ENCODE measurements at regions not wholly inside any gene's neighbourhood (a gene's known extent, or its start where the extent isn't known, plus 50 kb on each side); places are given as distances from the start of the nearest gene placed in this dataset.

- no peak overlapping the region for H2BK15ac ChIP-seq (ENCODE audit: low read depth, low read length)
- H3K27ac ChIP-seq (ENCODE audit: insufficient read depth, low read length): no peak overlapping the region
- intact Hi-C loops (cut with micrococcal nuclease) (no loop called here), dilution Hi-C loops (cut with HindIII; ENCODE audit: low sequenced_read_pairs, unreplicated experiment) (no loop called here), in situ Hi-C loops (cut with MboI; ENCODE audit: low sequenced_read_pairs) (no loop called here)
- no peaks in the 10 kb centered on the region for H3K36me3 ChIP-seq (ENCODE audit: control insufficient read depth, insufficient read depth, low read length)
- no peak overlapping the region for H2AFZ ChIP-seq (replicated peaks; ENCODE audit: low read length, poor library complexity)
- no peak overlapping the region for H3K14ac ChIP-seq (replicated peaks; ENCODE audit: low read depth, low read length)
- H3K4me2 ChIP-seq (ENCODE audit: low read depth, low read length): no peak overlapping the region
- H3K4ac ChIP-seq (ENCODE audit: low read depth, low read length): no peak overlapping the region
- no peak overlapping the region for H2BK5ac ChIP-seq (ENCODE audit: low read depth, low read length, poor library complexity, severe bottlenecking)
- no peaks in the 10 kb centered on the region for H3K9me1 ChIP-seq (ENCODE audit: insufficient read depth, low read length)
- no peak overlapping the region for H2BK20ac ChIP-seq (ENCODE audit: low read depth, low read length)
- H2AK5ac ChIP-seq (ENCODE audit: low read depth, low read length): no peak overlapping the region
- no peak overlapping the region for H4K5ac ChIP-seq (ENCODE audit: low read depth, low read length)
- H3K18ac ChIP-seq (ENCODE audit: low read depth, low read length): no peak overlapping the region
- WGBS, 2 experiments (ENCODE audit: extremely low coverage in 2 of 2, insufficient read length in 1 of 2): no CpG with 5 or more reads among the region's 9 CpGs
- no peak overlapping the region for H2BK120ac ChIP-seq (ENCODE audit: low read depth, low read length)
- no peak for ATAC-seq (ENCODE audit: low read depth)
- H3K23ac ChIP-seq (ENCODE audit: low read depth, low read length): no peak overlapping the region
- H3K4me3 ChIP-seq (ENCODE audit: insufficient read depth, low read depth, low read length): no peak overlapping the region
- no peaks in the 10 kb centered on the region for H4K20me1 ChIP-seq (ENCODE audit: insufficient read depth, low read length)
- no peak overlapping the region for H3K56ac ChIP-seq (ENCODE audit: extremely low read depth, insufficient read depth, low read length)
- TF ChIP-seq RAD21 (IDR thresholded peaks at IDR 0.05; ENCODE audit: low read length) (no peak), BHLHE40 (IDR thresholded peaks at IDR 0.05; ENCODE audit: low read depth, low read length) (no peak), POLR2A (IDR thresholded peaks at IDR 0.05; ENCODE audit: low read depth, low read length) (no peak)
- H2AK9ac ChIP-seq (replicated peaks; ENCODE audit: low read depth, low read length, poor library complexity): no peak overlapping the region
- no peaks in the 10 kb centered on the region for H3K4me1 ChIP-seq (ENCODE audit: control insufficient read depth, insufficient read depth, low read length)
- no peaks in the 10 kb centered on the region for H3K27me3 ChIP-seq (ENCODE audit: control insufficient read depth, insufficient read depth, low read length)
- no TSS peak for BruUV-seq (replicated peaks)
- H4K8ac ChIP-seq (ENCODE audit: low read depth in 2 of 2, low read length in 2 of 2): no peak overlapping the region
- ChIA-PET POLR2A (ENCODE audit: unreplicated experiment) (no interaction called here), CTCF (no interaction called here)
- no peak overlapping the region for H3K9ac ChIP-seq (ENCODE audit: low read depth, low read length)
- no peaks in the 10 kb centered on the region for H3K79me1 ChIP-seq (ENCODE audit: low read depth in 1 of 2, low read length in 2 of 2)
- DNase-seq: no peak
- H4K91ac ChIP-seq (ENCODE audit: insufficient read depth, low read depth, low read length): no peak overlapping the region
- H3K9me3 ChIP-seq (ENCODE audit: control insufficient read depth, insufficient read depth, low read length): peaks cover 8% of the 10 kb centered on the region
Observed at GRCh38 chr7:68334636-68335272, 1263.5 kb upstream of the AUTS2 start.

All from IMR-90 (cell line).